Uterus (tissue), 3 donors: ENCODE measurements at regions not wholly inside any gene's neighbourhood (a gene's known extent, or its start where the extent isn't known, plus 50 kb on each side); places are given as distances from the start of the nearest gene placed in this dataset.

Source experiments
- DNase-seq, 2 donors: peaks; one replicate each; pipeline ENCODE4 v3.0.0-alpha.2; 2019 to 2020
- H3K27ac ChIP-seq, 2 donors: fragments of 200-600 bp; sonication (generic); 1 replicate in 1 of 2; 2 replicates in 1 of 2; pipeline ENCODE4 v1.5.1; 2016 to 2018
- H3K27me3 ChIP-seq, 2 donors: fragments of 200-600 bp; sonication (generic); one replicate each; pipeline ENCODE4 v1.5.1; 2018 to 2019; ENCODE audit warnings: control low read depth in 1 of 2
- H3K36me3 ChIP-seq, 2 donors: fragments of 200-600 bp; sonication (generic); one replicate each; pipeline ENCODE4 v1.5.1; 2019; ENCODE audit warnings: control low read depth in 1 of 2
- H3K4me1 ChIP-seq, 2 donors: fragments of 200-600 bp; sonication (generic); one replicate each; pipeline ENCODE4 v1.5.1; 2018 to 2019; ENCODE audit warnings: control low read depth in 1 of 2
- H3K4me3 ChIP-seq, 2 donors: fragments of 200-600 bp; sonication (generic); 1 replicate in 1 of 2; 2 replicates in 1 of 2; pipeline ENCODE4 v1.5.1; 2018 to 2019; ENCODE audit warnings: mild to moderate bottlenecking in 1 of 2
- H3K9me3 ChIP-seq, 2 donors: fragments of 200-600 bp; sonication (generic); one replicate each; pipeline ENCODE4 v1.5.1; 2019; ENCODE audit warnings: control low read depth in 1 of 2
- POLR2A ChIP-seq, 2 donors: fragments of 450-650 bp; IDR thresholded peaks; one replicate each; pipeline ENCODE4 v1.6.1; 2016; ENCODE audit warnings: antibody characterized with exemption in 2 of 2, mild to moderate bottlenecking in 1 of 2, moderate library complexity in 1 of 2
- intact Hi-C: fragments of 100-400 bp; cut with DNase I; formaldehyde crosslinking; loops from one replicate; pipeline ENCODE4 v1.15.1; 2023; ENCODE audit warnings: low total_unique reads
- TF ChIP-seq, protein P1 (sequence below), 4 experiments: fragments of 200-600 bp in 2 of 4; fragments of 450-650 bp in 2 of 4; sonication (generic) in 2 of 4; IDR thresholded peaks; one replicate each; pipeline ENCODE4 v1.5.1; 2016 to 2019; ENCODE audit warnings: antibody characterized with exemption in 4 of 4, mild to moderate bottlenecking in 2 of 4, moderate library complexity in 1 of 4
- donor health status: DM: yes; HTN: yes; CAD: no.

- no peak for TF ChIP-seq POLR2A (IDR thresholded peaks at IDR 0.05)
- TF ChIP-seq, protein P1, sequence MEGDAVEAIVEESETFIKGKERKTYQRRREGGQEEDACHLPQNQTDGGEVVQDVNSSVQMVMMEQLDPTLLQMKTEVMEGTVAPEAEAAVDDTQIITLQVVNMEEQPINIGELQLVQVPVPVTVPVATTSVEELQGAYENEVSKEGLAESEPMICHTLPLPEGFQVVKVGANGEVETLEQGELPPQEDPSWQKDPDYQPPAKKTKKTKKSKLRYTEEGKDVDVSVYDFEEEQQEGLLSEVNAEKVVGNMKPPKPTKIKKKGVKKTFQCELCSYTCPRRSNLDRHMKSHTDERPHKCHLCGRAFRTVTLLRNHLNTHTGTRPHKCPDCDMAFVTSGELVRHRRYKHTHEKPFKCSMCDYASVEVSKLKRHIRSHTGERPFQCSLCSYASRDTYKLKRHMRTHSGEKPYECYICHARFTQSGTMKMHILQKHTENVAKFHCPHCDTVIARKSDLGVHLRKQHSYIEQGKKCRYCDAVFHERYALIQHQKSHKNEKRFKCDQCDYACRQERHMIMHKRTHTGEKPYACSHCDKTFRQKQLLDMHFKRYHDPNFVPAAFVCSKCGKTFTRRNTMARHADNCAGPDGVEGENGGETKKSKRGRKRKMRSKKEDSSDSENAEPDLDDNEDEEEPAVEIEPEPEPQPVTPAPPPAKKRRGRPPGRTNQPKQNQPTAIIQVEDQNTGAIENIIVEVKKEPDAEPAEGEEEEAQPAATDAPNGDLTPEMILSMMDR (IDR thresholded peaks at IDR 0.05): no peak
- Histone ChIP-seq H3K27ac (no peak overlapping the region), H3K27me3 (no peaks in the 10 kb centered on the region), H3K4me3 (no peak overlapping the region), H3K4me1 (peaks cover 0 to 6% of the 10 kb centered on the region in 2 donors), H3K9me3 (no peaks in the 10 kb centered on the region), H3K36me3 (no peaks in the 10 kb centered on the region)
- no peak for DNase-seq
- intact Hi-C loops: no loop called here
These were observed 135.1 kb upstream of the GATA6 start for GRCh38 chr18:22034276-22034675.

- no peak for TF ChIP-seq POLR2A (IDR thresholded peaks at IDR 0.05)
- TF ChIP-seq, protein P1 (IDR thresholded peaks at IDR 0.05): no peak
These were observed 128.9 kb upstream of the GATA6 start for GRCh38 chr18:22040533-22040932.

GRCh38 chr18:22043837-22044236 lies 125.6 kb upstream of the GATA6 start:
- H3K27ac ChIP-seq: no peak overlapping the region
- DNase-seq: no peak
- no peak for TF ChIP-seq POLR2A (IDR thresholded peaks at IDR 0.05)
- TF ChIP-seq, protein P1 (IDR thresholded peaks at IDR 0.05): no peak
- no peaks in the 10 kb centered on the region for H3K9me3 ChIP-seq
- intact Hi-C loops: no loop called here
- no peaks in the 10 kb centered on the region for H3K27me3 ChIP-seq
- H3K4me1 ChIP-seq: no peaks in the 10 kb centered on the region
- no peaks in the 10 kb centered on the region for H3K36me3 ChIP-seq
- H3K4me3 ChIP-seq: no peak overlapping the region

More at GRCh38 chr18:22040533-22040932, 128.9 kb upstream of the GATA6 start:
- H3K27me3 ChIP-seq: no peaks in the 10 kb centered on the region
- no peaks in the 10 kb centered on the region for H3K4me1 ChIP-seq
- H3K4me3 ChIP-seq: no peak overlapping the region
- no peaks in the 10 kb centered on the region for H3K36me3 ChIP-seq
- H3K27ac ChIP-seq: no peak overlapping the region
- H3K9me3 ChIP-seq: no peaks in the 10 kb centered on the region
- intact Hi-C loops: no loop called here
- DNase-seq: no peak

GRCh38 chr18:22044474-22045220 lies 124.7 kb upstream of the GATA6 start:
- TF ChIP-seq POLR2A (IDR thresholded peaks at IDR 0.05): no peak
- TF ChIP-seq, protein P1 (IDR thresholded peaks at IDR 0.05): no peak
- intact Hi-C loops: no loop called here
- H3K9me3 ChIP-seq: no peaks in the 10 kb centered on the region
- no peak for DNase-seq
- no peaks in the 10 kb centered on the region for H3K36me3 ChIP-seq
- H3K4me3 ChIP-seq: no peak overlapping the region
- no peaks in the 10 kb centered on the region for H3K27me3 ChIP-seq
- no peaks in the 10 kb centered on the region for H3K4me1 ChIP-seq
- no peak overlapping the region for H3K27ac ChIP-seq

DNA sequence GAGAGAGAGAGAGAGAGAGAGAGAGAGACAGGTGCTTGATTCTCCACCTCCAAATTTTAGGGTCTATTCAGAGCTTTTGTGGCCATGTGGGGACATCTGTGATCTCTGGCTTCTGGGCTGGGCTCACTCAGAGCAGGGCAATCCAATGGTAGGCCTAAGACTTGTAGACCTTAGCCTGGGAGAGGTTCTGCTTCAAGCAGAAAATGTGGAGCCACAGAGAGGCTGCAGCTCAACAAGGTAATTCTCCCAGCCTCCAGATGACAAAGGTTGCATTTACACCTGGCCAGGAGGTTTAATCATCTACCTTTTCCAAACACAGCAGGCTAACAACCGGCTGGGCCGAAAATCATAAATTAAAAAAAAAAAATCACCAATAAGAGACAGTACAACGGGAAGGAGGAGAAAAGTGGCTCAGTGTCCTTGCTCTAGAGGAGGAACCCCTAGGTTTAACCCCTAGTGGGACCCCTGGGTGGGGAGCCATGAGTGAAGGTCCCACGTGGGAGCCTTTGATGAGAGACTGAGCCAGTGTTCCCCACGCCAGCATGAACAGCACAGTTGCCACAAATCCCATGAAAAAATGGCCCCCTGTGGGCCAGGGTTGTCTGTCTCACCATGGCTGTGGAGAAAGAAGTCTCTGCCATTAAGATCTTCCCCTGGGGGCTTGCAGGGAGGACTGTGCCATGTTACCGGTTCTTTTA lies 124.0 kb upstream of the GATA6 start:
- TF ChIP-seq POLR2A (IDR thresholded peaks at IDR 0.05): no peak
- TF ChIP-seq, protein P1 (IDR thresholded peaks at IDR 0.05): no peak

More for the DNA sequence above, 124.0 kb upstream of the GATA6 start:
- Histone ChIP-seq H3K36me3 (no peaks in the 10 kb centered on the region), H3K4me1 (no peaks in the 10 kb centered on the region), H3K4me3 (no peak overlapping the region), H3K9me3 (no peaks in the 10 kb centered on the region), H3K27me3 (no peaks in the 10 kb centered on the region), H3K27ac (no peak overlapping the region)
- DNase-seq: no peak
- intact Hi-C loops: no loop called here
